Spleen (tissue), 11 donors: ENCODE measurements at regions not wholly inside any gene's neighbourhood (a gene's known extent, or its start where the extent isn't known, plus 50 kb on each side); places are given as distances from the start of the nearest gene placed in this dataset.

ENCODE experiments used
- DNase-seq: peaks from one replicate; pipeline ENCODE4 v3.0.0-alpha.2; 2020
- H3K27ac ChIP-seq, 8 donors: fragments of 200-600 bp; sonication (generic) in 7 of 8; 1 replicate in 4 of 8; 2 replicates in 4 of 8; pipeline versions ENCODE4 v1.5.0 to v1.8.0; 2016 to 2021; ENCODE audit warnings: inconsistent platforms in 4 of 8, mild to moderate bottlenecking in 4 of 8, moderate library complexity in 1 of 8
- H3K27me3 ChIP-seq, 7 donors: fragments of 200-600 bp; sonication (generic) in 6 of 7; replicated peaks in 1 of 7; 1 replicate in 4 of 7; 2 replicates in 3 of 7; pipeline versions ENCODE4 v1.5.0 to v1.8.0; 2016 to 2021; ENCODE audit warnings: inconsistent platforms in 3 of 7, mild to moderate bottlenecking in 1 of 7
- H3K36me3 ChIP-seq, 6 donors: fragments of 200-600 bp; sonication (generic) in 5 of 6; 1 replicate in 4 of 6; 2 replicates in 2 of 6; pipeline versions ENCODE4 v1.5.0 to v1.8.0; 2016 to 2021; ENCODE audit warnings: inconsistent platforms in 2 of 6
- H3K4me1 ChIP-seq, 6 donors: fragments of 200-600 bp; sonication (generic) in 5 of 6; 1 replicate in 3 of 6; 2 replicates in 3 of 6; pipeline versions ENCODE4 v1.5.0 to v1.8.0; 2016 to 2021; ENCODE audit warnings: inconsistent platforms in 3 of 6
- H3K4me3 ChIP-seq, 8 donors: fragments of 200-600 bp; sonication (generic) in 7 of 8; 1 replicate in 4 of 8; 2 replicates in 4 of 8; pipeline versions ENCODE4 v1.5.0 to v1.8.0; 2016 to 2021; ENCODE audit warnings: inconsistent platforms in 4 of 8, mild to moderate bottlenecking in 4 of 8, moderate library complexity in 2 of 8
- H3K9me3 ChIP-seq, 8 donors: fragments of 200-600 bp; sonication (generic) in 7 of 8; 1 replicate in 4 of 8; 2 replicates in 4 of 8; pipeline versions ENCODE4 v1.5.0 to v1.8.0; 2016 to 2021; ENCODE audit warnings: inconsistent platforms in 4 of 8
- CTCF ChIP-seq, 11 experiments: fragments of 200-600 bp in 7 of 11; fragments of 450-650 bp in 4 of 11; sonication (generic) in 4 of 11; IDR thresholded peaks in 8 of 11; conservative IDR thresholded peaks in 3 of 11; 1 replicate in 7 of 11; 2 replicates in 4 of 11; pipeline versions ENCODE4 v1.4.0 to v1.8.0; 2016 to 2021; ENCODE audit warnings: antibody characterized with exemption in 11 of 11, inconsistent platforms in 4 of 11, mild to moderate bottlenecking in 1 of 11
- POLR2A ChIP-seq, 3 donors: fragments of 450-650 bp; IDR thresholded peaks; one replicate each; pipeline ENCODE4 v1.5.1; 2017; ENCODE audit warnings: antibody characterized with exemption in 3 of 3, mild to moderate bottlenecking in 1 of 3
- POLR2AphosphoS5 ChIP-seq, 3 donors: sonication (generic); formaldehyde crosslinking; IDR thresholded peaks; one replicate each; pipeline ENCODE4 v1.5.1; 2017; ENCODE audit warnings: antibody characterized with exemption in 3 of 3
- WGBS, 5 donors: extraction: QIAGEN DNeasy Blood & Tissue Kit in 3 of 5; methylation state at CpG; one replicate each; pipeline versions ENCODE4 v1.1.5 to v1.1.7; 2013 to 2018; 5-methylcytosine and 5-hydroxymethylcytosine counted together
- intact Hi-C: fragments of 100-400 bp; cut with DNase I; formaldehyde crosslinking; loops from one replicate; pipeline ENCODE4 v1.15.0; 2023; ENCODE audit warnings: low total_unique reads
- donor health status: healthy with polysubstance abuse.
- donor health status: DM: no; HTN: no; CAD: no; lungs with moderate emphysema.
- donor health status: DM: no; HTN: no; CAD: no.
- donor health status: Bipolar disorder and iron deficiency.
- donor health status: healthy.
- donor health status: DM: no; HTN: no; CAD: no.
- donor health status: DM: yes; HTN: yes; CAD: no.

GRCh38 chr3:106817706-106818105 is 559.5 kb upstream of the CCDC54 start:
- no peaks in the 10 kb centered on the region for H3K36me3 ChIP-seq
- no peak for DNase-seq
- H3K4me3 ChIP-seq: no peak overlapping the region
- no peak for TF ChIP-seq POLR2AphosphoS5 (IDR thresholded peaks at IDR 0.05)
- TF ChIP-seq POLR2A (IDR thresholded peaks at IDR 0.05): no peak
- TF ChIP-seq CTCF (IDR thresholded peaks at IDR 0.05 in 8 of 11, conservative IDR thresholded peaks at IDR 0.05 in 3 of 11): no peak
- 77 to 85% (median 80%) methylated on average over 5 of the region's 5 CpGs for WGBS, 5 donors
- no peaks in the 10 kb centered on the region for H3K27me3 ChIP-seq
- intact Hi-C loops: no loop called here
- H3K4me1 ChIP-seq: no peaks in the 10 kb centered on the region
- no peaks in the 10 kb centered on the region for H3K9me3 ChIP-seq
- H3K27ac ChIP-seq: no peak overlapping the region

GRCh38 chr3:106819440-106819839 is 557.8 kb upstream of the CCDC54 start:
- DNase-seq: no peak
- WGBS, 5 donors: 71 to 98% (median 83%) methylated on average over 1 of the region's 1 CpG
- Histone ChIP-seq H3K4me1 (no peaks in the 10 kb centered on the region), H3K4me3 (no peak overlapping the region), H3K36me3 (no peaks in the 10 kb centered on the region), H3K27me3 (no peaks in the 10 kb centered on the region), H3K9me3 (no peaks in the 10 kb centered on the region), H3K27ac (no peak overlapping the region)
- intact Hi-C loops: no loop called here
- TF ChIP-seq CTCF (IDR thresholded peaks at IDR 0.05 in 8 of 11, conservative IDR thresholded peaks at IDR 0.05 in 3 of 11) (no peak), POLR2AphosphoS5 (IDR thresholded peaks at IDR 0.05) (no peak), POLR2A (IDR thresholded peaks at IDR 0.05) (no peak)

GRCh38 chr3:106820726-106821362 is 556.4 kb upstream of the CCDC54 start:
- no peak overlapping the region for H3K27ac ChIP-seq
- H3K4me1 ChIP-seq: no peaks in the 10 kb centered on the region
- 92 to 97% (median 93%) methylated on average over 16 to 19 of the region's 19 CpGs for WGBS, 5 donors
- no peaks in the 10 kb centered on the region for H3K36me3 ChIP-seq
- no peaks in the 10 kb centered on the region for H3K9me3 ChIP-seq
- H3K4me3 ChIP-seq: no peak overlapping the region
- TF ChIP-seq POLR2A (IDR thresholded peaks at IDR 0.05): no peak
- TF ChIP-seq POLR2AphosphoS5 (IDR thresholded peaks at IDR 0.05): no peak
- no peak for TF ChIP-seq CTCF (IDR thresholded peaks at IDR 0.05 in 8 of 11, conservative IDR thresholded peaks at IDR 0.05 in 3 of 11)
- no peaks in the 10 kb centered on the region for H3K27me3 ChIP-seq
- intact Hi-C loops: no loop called here
- DNase-seq: no peak

GRCh38 chr3:106821801-106822200 is 555.4 kb upstream of the CCDC54 start:
- no peaks in the 10 kb centered on the region for H3K27me3 ChIP-seq
- 77 to 90% (median 79%) methylated on average over 7 of the region's 7 CpGs for WGBS, 5 donors
- H3K4me3 ChIP-seq: no peak overlapping the region
- H3K9me3 ChIP-seq: no peaks in the 10 kb centered on the region
- H3K36me3 ChIP-seq: no peaks in the 10 kb centered on the region
- intact Hi-C loops: no loop called here
- no peaks in the 10 kb centered on the region for H3K4me1 ChIP-seq
- no peak overlapping the region for H3K27ac ChIP-seq
- no peak for DNase-seq
- TF ChIP-seq POLR2A (IDR thresholded peaks at IDR 0.05): no peak
- no peak for TF ChIP-seq POLR2AphosphoS5 (IDR thresholded peaks at IDR 0.05)
- no peak for TF ChIP-seq CTCF (IDR thresholded peaks at IDR 0.05 in 8 of 11, conservative IDR thresholded peaks at IDR 0.05 in 3 of 11)
